GM12878 (cell line): ENCODE measurements at regions not wholly inside any gene's neighbourhood (a gene's known extent, or its start where the extent isn't known, plus 50 kb on each side); places are given as distances from the start of the nearest gene placed in this dataset.

Source experiments
- ATAC-seq: fragments of 200-7000 bp; cut with Tn5 transposase; 3 replicates; pipeline ENCODE4 v1.9.1; 2020; ENCODE audit warnings: mild to moderate bottlenecking, moderate library complexity
- BruUV-seq: library from RNA; stranded (reverse); fragments of 400-500 nt; replicated peaks from 2 replicates; lab custom pipeline; 2021; lab: Mats Ljungman, UMichigan
- CTCF ChIA-PET: fragments of 300-600 bp; sonication (Branson Sonifier 250); formaldehyde crosslinking; extraction: SDS; loops from one replicate; lab custom pipeline; 2021; ENCODE audit warnings: inconsistent platforms; lab: Yijun Ruan, JAX
- POLR2A ChIA-PET: fragments of 350-600 bp; formaldehyde crosslinking; extraction: SDS; loops from one replicate; lab custom pipeline; 2021; ENCODE audit warnings: inconsistent platforms; lab: Charles Lee
- RAD21 ChIA-PET: fragments of 300-600 bp; sonication (Branson Sonifier 250); formaldehyde crosslinking; loops from one replicate; lab custom pipeline; 2023; ENCODE audit warnings: antibody characterized with exemption; ENCODE audit not compliant: unreplicated experiment; lab: Charles Lee
- SMC1A ChIA-PET: fragments of 300-600 bp; sonication (Branson Sonifier 250); formaldehyde crosslinking; loops from one replicate; lab custom pipeline; 2023; ENCODE audit not compliant: unreplicated experiment, uncharacterized antibody; lab: Charles Lee
- DNase-seq: peaks from one replicate; pipeline ENCODE4 v3.0.0-alpha.2; 2011; ENCODE audit warnings: low read depth, low spot score
- FAIRE-seq: peaks from 3 replicates; lab custom pipeline; 2011; peaks lifted over from hg19 to GRCh38; lab: Jason Lieb, UNC
- H2AFZ ChIP-seq: 2 replicates; pipeline ENCODE4 v1.6.0; 2011; ENCODE audit warnings: low read depth, low read length, control low read depth; ENCODE audit not compliant: control insufficient read depth
- H3K27ac ChIP-seq: 2 replicates; pipeline ENCODE4 v1.5.1; 2011; ENCODE audit warnings: control low read depth; ENCODE audit not compliant: control insufficient read depth, insufficient read depth
- H3K27me3 ChIP-seq, 2 experiments: replicated peaks in 1 of 2; 2 replicates each; pipeline versions ENCODE4 v1.6.0 to v1.6.1; 2011; ENCODE audit warnings: low read length in 1 of 2; ENCODE audit not compliant: control insufficient read depth in 2 of 2, insufficient read depth in 2 of 2
- H3K36me3 ChIP-seq, 2 experiments: 2 replicates each; pipeline ENCODE4 v1.5.1; 2011; ENCODE audit warnings: low read length in 1 of 2; ENCODE audit not compliant: control insufficient read depth in 2 of 2, insufficient read depth in 2 of 2
- H3K4me1 ChIP-seq: 2 replicates; pipeline ENCODE4 v1.6.1; 2011; ENCODE audit warnings: mild to moderate bottlenecking, low read length, moderate library complexity, mixed read lengths; ENCODE audit not compliant: control insufficient read depth, insufficient read depth
- H3K4me2 ChIP-seq: 2 replicates; pipeline ENCODE4 v1.6.0; 2011; ENCODE audit warnings: control low read depth; ENCODE audit not compliant: control insufficient read depth, insufficient read depth
- H3K4me3 ChIP-seq: fragments of 200-600 bp; sonication (generic); 2 replicates; pipeline ENCODE4 v1.5.1; 2016
- H3K79me2 ChIP-seq: 2 replicates; pipeline ENCODE4 v1.6.0; 2011; ENCODE audit warnings: low read length; ENCODE audit not compliant: control insufficient read depth, insufficient read depth
- H3K9ac ChIP-seq: 2 replicates; pipeline ENCODE4 v1.8.0; 2011; ENCODE audit warnings: low read length, control low read depth, mixed read lengths; ENCODE audit not compliant: control insufficient read depth, insufficient read depth
- H3K9me3 ChIP-seq: replicated peaks from 3 replicates; pipeline ENCODE4 v1.5.1; 2011; ENCODE audit warnings: mild to moderate bottlenecking, low read length; ENCODE audit not compliant: control insufficient read depth, insufficient read depth
- H4K20me1 ChIP-seq: 2 replicates; pipeline ENCODE4 v1.6.0; 2011; ENCODE audit not compliant: control insufficient read depth, insufficient read depth
- IRF4 ChIP-seq: IDR thresholded peaks from 2 replicates; pipeline ENCODE4 v1.6.1; 2011; ENCODE audit warnings: low read depth, low read length
- NFYA ChIP-seq: IDR thresholded peaks from 2 replicates; pipeline ENCODE4 v1.6.1; 2011; ENCODE audit warnings: low read depth, mild to moderate bottlenecking, low read length, improper control_type of control experiment, borderline replicate concordance
- TBL1XR1 ChIP-seq: IDR thresholded peaks from 2 replicates; pipeline ENCODE4 v1.6.1; 2012; ENCODE audit warnings: low read depth, low read length, improper control_type of control experiment
- WGBS: methylation state at CpG from one replicate; pipeline ENCODE4 v1.1.6; 2016; ENCODE audit warnings: low lambda C conversion rate; ENCODE audit not compliant: insufficient replicate concordance, insufficient coverage; ENCODE audit errors: missing lambda C conversion rate; 5-methylcytosine and 5-hydroxymethylcytosine counted together
- in situ Hi-C: fragments of 300-500 bp; cut with MboI; formaldehyde crosslinking; loops from 9 replicates; pipeline ENCODE4 v1.14.3; 2018; ENCODE audit warnings: mixed read lengths
- intact Hi-C: fragments of 100-400 bp; cut with micrococcal nuclease; formaldehyde crosslinking; loops from one replicate; pipeline ENCODE4 v1.14.2; 2022; ENCODE audit not compliant: unreplicated experiment
- TF ChIP-seq, protein P1 (sequence below): fragments of 150-350 bp; IDR thresholded peaks from 2 replicates; pipeline ENCODE4 v1.6.1; 2016; ENCODE audit warnings: low read depth, low read length
- TF ChIP-seq, protein P2 (sequence below): fragments of 450-650 bp; IDR thresholded peaks from 2 replicates; pipeline ENCODE4 v1.6.1; 2017; ENCODE audit warnings: mild to moderate bottlenecking, moderate library complexity
- TF ChIP-seq, protein P3 (sequence below): fragments of 450-650 bp; IDR thresholded peaks from 2 replicates; pipeline ENCODE4 v1.6.1; 2017; ENCODE audit warnings: mild to moderate bottlenecking, low read depth, inconsistent platforms; ENCODE audit not compliant: poor library complexity, severe bottlenecking

DNA sequence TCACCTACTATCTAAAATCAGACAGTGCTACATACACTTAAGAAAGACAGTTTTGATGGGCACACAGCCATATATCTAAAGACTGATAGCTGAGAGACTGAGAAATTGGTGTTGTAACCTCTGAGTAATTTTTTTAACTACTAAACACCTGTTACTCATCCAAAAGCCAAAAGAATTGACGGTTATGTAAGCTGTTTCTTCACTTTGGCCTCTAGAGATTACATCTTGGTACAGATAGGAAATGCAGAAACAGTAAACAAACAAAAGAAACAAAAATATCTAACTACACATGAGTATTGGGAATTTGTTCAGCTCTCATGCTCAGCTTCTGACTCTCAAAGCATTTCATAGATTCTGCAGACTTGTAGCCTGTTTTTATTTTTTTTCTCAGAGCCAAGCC is 152.1 kb upstream of the GAS1 start:
- WGBS: 4% methylated on average over 1 of the region's 1 CpG
- TF ChIP-seq, protein P1, sequence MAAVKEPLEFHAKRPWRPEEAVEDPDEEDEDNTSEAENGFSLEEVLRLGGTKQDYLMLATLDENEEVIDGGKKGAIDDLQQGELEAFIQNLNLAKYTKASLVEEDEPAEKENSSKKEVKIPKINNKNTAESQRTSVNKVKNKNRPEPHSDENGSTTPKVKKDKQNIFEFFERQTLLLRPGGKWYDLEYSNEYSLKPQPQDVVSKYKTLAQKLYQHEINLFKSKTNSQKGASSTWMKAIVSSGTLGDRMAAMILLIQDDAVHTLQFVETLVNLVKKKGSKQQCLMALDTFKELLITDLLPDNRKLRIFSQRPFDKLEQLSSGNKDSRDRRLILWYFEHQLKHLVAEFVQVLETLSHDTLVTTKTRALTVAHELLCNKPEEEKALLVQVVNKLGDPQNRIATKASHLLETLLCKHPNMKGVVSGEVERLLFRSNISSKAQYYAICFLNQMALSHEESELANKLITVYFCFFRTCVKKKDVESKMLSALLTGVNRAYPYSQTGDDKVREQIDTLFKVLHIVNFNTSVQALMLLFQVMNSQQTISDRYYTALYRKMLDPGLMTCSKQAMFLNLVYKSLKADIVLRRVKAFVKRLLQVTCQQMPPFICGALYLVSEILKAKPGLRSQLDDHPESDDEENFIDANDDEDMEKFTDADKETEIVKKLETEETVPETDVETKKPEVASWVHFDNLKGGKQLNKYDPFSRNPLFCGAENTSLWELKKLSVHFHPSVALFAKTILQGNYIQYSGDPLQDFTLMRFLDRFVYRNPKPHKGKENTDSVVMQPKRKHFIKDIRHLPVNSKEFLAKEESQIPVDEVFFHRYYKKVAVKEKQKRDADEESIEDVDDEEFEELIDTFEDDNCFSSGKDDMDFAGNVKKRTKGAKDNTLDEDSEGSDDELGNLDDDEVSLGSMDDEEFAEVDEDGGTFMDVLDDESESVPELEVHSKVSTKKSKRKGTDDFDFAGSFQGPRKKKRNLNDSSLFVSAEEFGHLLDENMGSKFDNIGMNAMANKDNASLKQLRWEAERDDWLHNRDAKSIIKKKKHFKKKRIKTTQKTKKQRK: no peak
- TF ChIP-seq TBL1XR1 (no peak), IRF4 (no peak), NFYA (no peak)
- TF ChIP-seq, protein P2, sequence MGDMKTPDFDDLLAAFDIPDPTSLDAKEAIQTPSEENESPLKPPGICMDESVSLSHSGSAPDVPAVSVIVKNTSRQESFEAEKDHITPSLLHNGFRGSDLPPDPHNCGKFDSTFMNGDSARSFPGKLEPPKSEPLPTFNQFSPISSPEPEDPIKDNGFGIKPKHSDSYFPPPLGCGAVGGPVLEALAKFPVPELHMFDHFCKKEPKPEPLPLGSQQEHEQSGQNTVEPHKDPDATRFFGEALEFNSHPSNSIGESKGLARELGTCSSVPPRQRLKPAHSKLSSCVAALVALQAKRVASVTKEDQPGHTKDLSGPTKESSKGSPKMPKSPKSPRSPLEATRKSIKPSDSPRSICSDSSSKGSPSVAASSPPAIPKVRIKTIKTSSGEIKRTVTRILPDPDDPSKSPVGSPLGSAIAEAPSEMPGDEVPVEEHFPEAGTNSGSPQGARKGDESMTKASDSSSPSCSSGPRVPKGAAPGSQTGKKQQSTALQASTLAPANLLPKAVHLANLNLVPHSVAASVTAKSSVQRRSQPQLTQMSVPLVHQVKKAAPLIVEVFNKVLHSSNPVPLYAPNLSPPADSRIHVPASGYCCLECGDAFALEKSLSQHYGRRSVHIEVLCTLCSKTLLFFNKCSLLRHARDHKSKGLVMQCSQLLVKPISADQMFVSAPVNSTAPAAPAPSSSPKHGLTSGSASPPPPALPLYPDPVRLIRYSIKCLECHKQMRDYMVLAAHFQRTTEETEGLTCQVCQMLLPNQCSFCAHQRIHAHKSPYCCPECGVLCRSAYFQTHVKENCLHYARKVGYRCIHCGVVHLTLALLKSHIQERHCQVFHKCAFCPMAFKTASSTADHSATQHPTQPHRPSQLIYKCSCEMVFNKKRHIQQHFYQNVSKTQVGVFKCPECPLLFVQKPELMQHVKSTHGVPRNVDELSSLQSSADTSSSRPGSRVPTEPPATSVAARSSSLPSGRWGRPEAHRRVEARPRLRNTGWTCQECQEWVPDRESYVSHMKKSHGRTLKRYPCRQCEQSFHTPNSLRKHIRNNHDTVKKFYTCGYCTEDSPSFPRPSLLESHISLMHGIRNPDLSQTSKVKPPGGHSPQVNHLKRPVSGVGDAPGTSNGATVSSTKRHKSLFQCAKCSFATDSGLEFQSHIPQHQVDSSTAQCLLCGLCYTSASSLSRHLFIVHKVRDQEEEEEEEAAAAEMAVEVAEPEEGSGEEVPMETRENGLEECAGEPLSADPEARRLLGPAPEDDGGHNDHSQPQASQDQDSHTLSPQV: no peak
- TF ChIP-seq, protein P3, sequence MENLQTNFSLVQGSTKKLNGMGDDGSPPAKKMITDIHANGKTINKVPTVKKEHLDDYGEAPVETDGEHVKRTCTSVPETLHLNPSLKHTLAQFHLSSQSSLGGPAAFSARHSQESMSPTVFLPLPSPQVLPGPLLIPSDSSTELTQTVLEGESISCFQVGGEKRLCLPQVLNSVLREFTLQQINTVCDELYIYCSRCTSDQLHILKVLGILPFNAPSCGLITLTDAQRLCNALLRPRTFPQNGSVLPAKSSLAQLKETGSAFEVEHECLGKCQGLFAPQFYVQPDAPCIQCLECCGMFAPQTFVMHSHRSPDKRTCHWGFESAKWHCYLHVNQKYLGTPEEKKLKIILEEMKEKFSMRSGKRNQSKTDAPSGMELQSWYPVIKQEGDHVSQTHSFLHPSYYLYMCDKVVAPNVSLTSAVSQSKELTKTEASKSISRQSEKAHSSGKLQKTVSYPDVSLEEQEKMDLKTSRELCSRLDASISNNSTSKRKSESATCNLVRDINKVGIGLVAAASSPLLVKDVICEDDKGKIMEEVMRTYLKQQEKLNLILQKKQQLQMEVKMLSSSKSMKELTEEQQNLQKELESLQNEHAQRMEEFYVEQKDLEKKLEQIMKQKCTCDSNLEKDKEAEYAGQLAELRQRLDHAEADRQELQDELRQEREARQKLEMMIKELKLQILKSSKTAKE: no peak
- TF ChIP-seq, all 136 proteins: peak for 0
- H2AFZ ChIP-seq: no peak overlapping the region
- FAIRE-seq: no peak
- RAD21 ChIA-PET: no interaction called here
- H3K4me1 ChIP-seq: no peaks in the 10 kb centered on the region
- no peak overlapping the region for H3K4me3 ChIP-seq
- H3K9me3 ChIP-seq: no peaks in the 10 kb centered on the region
- CTCF ChIA-PET: no interaction called here
- no peaks in the 10 kb centered on the region for H3K79me2 ChIP-seq
- H3K27me3 ChIP-seq: peaks cover 0 to 1% of the 10 kb centered on the region in 2 experiments; a peak in 2 of 4 replicates
- no peaks in the 10 kb centered on the region for H3K36me3 ChIP-seq
- SMC1A ChIA-PET: no interaction called here
- intact Hi-C loops (no loop called here), in situ Hi-C loops (no loop called here)
- no peak for ATAC-seq
- no peak overlapping the region for H3K4me2 ChIP-seq
- no peaks in the 10 kb centered on the region for H4K20me1 ChIP-seq
- no peak overlapping the region for H3K9ac ChIP-seq
- DNase-seq: no peak
- no TSS peak for BruUV-seq
- H3K27ac ChIP-seq: no peak overlapping the region
- POLR2A ChIA-PET: no interaction called here
